ENCODE measurements at regions not wholly inside any gene's neighbourhood (a gene's known extent, or its start where the extent isn't known, plus 50 kb on each side); places are given as distances from the start of the nearest gene placed in this dataset.

DNA sequence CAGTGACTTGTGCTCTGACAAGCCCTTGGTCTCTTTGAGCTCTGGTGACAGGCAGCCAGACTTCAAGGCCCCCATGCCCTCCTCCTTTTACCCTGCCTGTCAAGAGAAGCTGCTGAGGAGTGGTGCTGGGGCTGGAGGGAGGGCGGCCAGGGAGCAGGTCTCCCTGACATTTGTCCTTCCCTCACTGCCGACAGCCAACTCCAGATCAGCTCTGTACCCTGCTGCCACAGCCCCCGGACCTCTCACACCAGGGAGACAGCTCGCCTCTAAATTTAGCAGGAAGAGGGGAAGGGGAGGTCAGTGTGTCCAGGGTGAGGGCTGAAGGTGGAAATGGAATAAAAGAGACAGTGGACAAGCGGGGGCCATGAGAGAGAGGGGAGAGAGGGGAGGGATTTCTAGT, 155.8 kb downstream of the TDRD15 start:
- TF ChIP-seq, protein P1, sequence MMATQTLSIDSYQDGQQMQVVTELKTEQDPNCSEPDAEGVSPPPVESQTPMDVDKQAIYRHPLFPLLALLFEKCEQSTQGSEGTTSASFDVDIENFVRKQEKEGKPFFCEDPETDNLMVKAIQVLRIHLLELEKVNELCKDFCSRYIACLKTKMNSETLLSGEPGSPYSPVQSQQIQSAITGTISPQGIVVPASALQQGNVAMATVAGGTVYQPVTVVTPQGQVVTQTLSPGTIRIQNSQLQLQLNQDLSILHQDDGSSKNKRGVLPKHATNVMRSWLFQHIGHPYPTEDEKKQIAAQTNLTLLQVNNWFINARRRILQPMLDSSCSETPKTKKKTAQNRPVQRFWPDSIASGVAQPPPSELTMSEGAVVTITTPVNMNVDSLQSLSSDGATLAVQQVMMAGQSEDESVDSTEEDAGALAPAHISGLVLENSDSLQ (IDR thresholded peaks at IDR 0.05): no peak
- TF ChIP-seq ARNT (IDR thresholded peaks at IDR 0.05) (no peak), BHLHE40 (IDR thresholded peaks at IDR 0.05; ENCODE audit: borderline replicate concordance) (no peak), SP1 (IDR thresholded peaks at IDR 0.05) (no peak), CTBP1 (IDR thresholded peaks at IDR 0.05; ENCODE audit: borderline replicate concordance) (no peak), L3MBTL2 (conservative IDR thresholded peaks at IDR 0.05) (no peak), FOXK2 (IDR thresholded peaks at IDR 0.05) (no peak), NFRKB (IDR thresholded peaks at IDR 0.05) (no peak), HDGF (IDR thresholded peaks at IDR 0.05; ENCODE audit: borderline replicate concordance) (no peak), TARDBP (IDR thresholded peaks at IDR 0.05) (no peak)
